Ishikawa (cell line): ENCODE measurements at regions not wholly inside any gene's neighbourhood (a gene's known extent, or its start where the extent isn't known, plus 50 kb on each side); places are given as distances from the start of the nearest gene placed in this dataset.

Experiments
- CEBPB ChIP-seq: IDR thresholded peaks from 2 replicates; pipeline ENCODE4 v1.6.1; 2012
- CREB1 ChIP-seq: IDR thresholded peaks from 2 replicates; pipeline ENCODE4 v1.6.1; 2012; ENCODE audit warnings: low read depth
- EGR1 ChIP-seq: IDR thresholded peaks from 2 replicates; pipeline ENCODE4 v1.6.1; 2012
- EP300 ChIP-seq: IDR thresholded peaks from 2 replicates; pipeline ENCODE4 v1.6.1; 2012; ENCODE audit warnings: borderline replicate concordance
- FOXM1 ChIP-seq: IDR thresholded peaks from 2 replicates; pipeline ENCODE4 v1.6.1; 2012; ENCODE audit warnings: low read depth, borderline replicate concordance
- MAX ChIP-seq: IDR thresholded peaks from 2 replicates; pipeline ENCODE4 v1.6.1; 2012
- NFIC ChIP-seq: IDR thresholded peaks from 2 replicates; pipeline ENCODE4 v1.6.1; 2012
- RAD21 ChIP-seq: IDR thresholded peaks from 2 replicates; pipeline ENCODE4 v1.6.1; 2012; ENCODE audit warnings: low read depth
- REST ChIP-seq: IDR thresholded peaks from 2 replicates; pipeline ENCODE4 v1.6.1; 2012; ENCODE audit warnings: low read depth, mild to moderate bottlenecking
- TAF1 ChIP-seq: IDR thresholded peaks from 2 replicates; pipeline ENCODE4 v1.6.1; 2012; ENCODE audit warnings: low read depth, mild to moderate bottlenecking
- TCF12 ChIP-seq: IDR thresholded peaks from 2 replicates; pipeline ENCODE4 v1.6.1; 2012; ENCODE audit warnings: low read depth
- TEAD4 ChIP-seq: IDR thresholded peaks from 2 replicates; pipeline ENCODE4 v1.6.1; 2012
- USF1 ChIP-seq: IDR thresholded peaks from 2 replicates; pipeline ENCODE4 v1.6.1; 2012
- YY1 ChIP-seq: IDR thresholded peaks from 2 replicates; pipeline ENCODE4 v1.6.1; 2012; ENCODE audit warnings: low read depth
- ZBTB7A ChIP-seq: IDR thresholded peaks from 2 replicates; pipeline ENCODE4 v1.6.1; 2012; ENCODE audit warnings: low read depth

- TF ChIP-seq USF1 (no peak), RAD21 (no peak), REST (no peak), EP300 (no peak)
Measured at GRCh38 chrX:9182041-9182440, 148.1 kb upstream of the FAM9B start.

- TF ChIP-seq TAF1 (no peak), FOXM1 (no peak)
Measured at GRCh38 chrX:9183481-9183880, 149.6 kb upstream of the FAM9B start.

- TF ChIP-seq CREB1, result no peak
- TF ChIP-seq EP300, result no peak
- no peak for TF ChIP-seq TCF12
- no peak for TF ChIP-seq NFIC
- TF ChIP-seq ZBTB7A, result no peak
- TF ChIP-seq TEAD4, result no peak
- TF ChIP-seq RAD21, result no peak
- TF ChIP-seq USF1, result no peak
- no peak for TF ChIP-seq YY1
- no peak for TF ChIP-seq FOXM1
- TF ChIP-seq MAX, result no peak
- no peak for TF ChIP-seq TAF1
- TF ChIP-seq REST, result no peak
- TF ChIP-seq EGR1, result no peak
- TF ChIP-seq CEBPB, result no peak
Measured at GRCh38 chrX:9184211-9184610, 150.3 kb upstream of the FAM9B start.

GRCh38 chrX:9188117-9188516, 154.2 kb upstream of the FAM9B start:
- TF ChIP-seq MAX, result no peak
- TF ChIP-seq CREB1, result no peak
- no peak for TF ChIP-seq EP300
- no peak for TF ChIP-seq NFIC
- no peak for TF ChIP-seq FOXM1
- TF ChIP-seq RAD21, result no peak
- TF ChIP-seq YY1, result no peak
- TF ChIP-seq USF1, result no peak
- TF ChIP-seq EGR1, result no peak
- TF ChIP-seq REST, result no peak

- no peak for TF ChIP-seq TEAD4
- TF ChIP-seq MAX, result no peak
- no peak for TF ChIP-seq FOXM1
- no peak for TF ChIP-seq ZBTB7A
- TF ChIP-seq RAD21, result no peak
- no peak for TF ChIP-seq REST
- no peak for TF ChIP-seq TAF1
- TF ChIP-seq CEBPB, result no peak
- TF ChIP-seq USF1, result no peak
- no peak for TF ChIP-seq CREB1
- no peak for TF ChIP-seq YY1
- no peak for TF ChIP-seq EP300
- no peak for TF ChIP-seq TCF12
- no peak for TF ChIP-seq EGR1
- no peak for TF ChIP-seq NFIC
Measured at GRCh38 chrX:9189286-9189685, 155.4 kb upstream of the FAM9B start.
